Peyer's patch (tissue), 4 donors: ENCODE measurements at regions not wholly inside any gene's neighbourhood (a gene's known extent, or its start where the extent isn't known, plus 50 kb on each side); places are given as distances from the start of the nearest gene placed in this dataset.

Source experiments
- CTCF ChIP-seq, 6 experiments: fragments of 450-650 bp in 4 of 6; fragments of 200-600 bp in 2 of 6; sonication (generic) in 1 of 6; IDR thresholded peaks; one replicate each; pipeline ENCODE4 v1.5.1; 2017 to 2019; ENCODE audit warnings: antibody characterized with exemption in 6 of 6, mild to moderate bottlenecking in 3 of 6, moderate library complexity in 1 of 6
- POLR2A ChIP-seq, 2 donors: fragments of 450-650 bp; IDR thresholded peaks; one replicate each; pipeline ENCODE4 v1.5.1; 2017; ENCODE audit warnings: antibody characterized with exemption in 2 of 2, mild to moderate bottlenecking in 2 of 2, moderate library complexity in 2 of 2

DNA sequence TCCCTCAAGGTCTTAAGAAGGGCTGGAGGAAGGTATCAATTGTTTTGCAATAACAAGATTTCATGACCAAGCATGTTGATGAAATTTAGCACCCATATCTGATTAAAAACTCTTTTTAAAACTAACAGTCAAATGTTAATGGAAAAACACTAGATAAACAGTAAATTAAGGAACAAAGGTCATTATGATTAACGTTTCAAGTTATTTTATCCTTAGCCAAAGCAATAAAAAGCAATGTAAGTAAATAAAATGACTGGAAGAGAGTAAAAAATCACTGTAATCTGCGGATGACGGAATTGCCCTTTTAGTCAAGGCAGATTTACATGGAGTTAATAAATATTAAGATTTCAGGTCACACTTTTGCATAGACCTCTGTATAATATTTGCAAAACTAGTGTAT, 179.5 kb upstream of the KLF6 start:
- TF ChIP-seq CTCF (IDR thresholded peaks at IDR 0.05): no peak
- no peak for TF ChIP-seq POLR2A (IDR thresholded peaks at IDR 0.05)
